ENCODE measurements at regions not wholly inside any gene's neighbourhood (a gene's known extent, or its start where the extent isn't known, plus 50 kb on each side); places are given as distances from the start of the nearest gene placed in this dataset.
A peak's percentile ranks its signal among the peaks of the same experiment; 100 is the strongest.

DNA sequence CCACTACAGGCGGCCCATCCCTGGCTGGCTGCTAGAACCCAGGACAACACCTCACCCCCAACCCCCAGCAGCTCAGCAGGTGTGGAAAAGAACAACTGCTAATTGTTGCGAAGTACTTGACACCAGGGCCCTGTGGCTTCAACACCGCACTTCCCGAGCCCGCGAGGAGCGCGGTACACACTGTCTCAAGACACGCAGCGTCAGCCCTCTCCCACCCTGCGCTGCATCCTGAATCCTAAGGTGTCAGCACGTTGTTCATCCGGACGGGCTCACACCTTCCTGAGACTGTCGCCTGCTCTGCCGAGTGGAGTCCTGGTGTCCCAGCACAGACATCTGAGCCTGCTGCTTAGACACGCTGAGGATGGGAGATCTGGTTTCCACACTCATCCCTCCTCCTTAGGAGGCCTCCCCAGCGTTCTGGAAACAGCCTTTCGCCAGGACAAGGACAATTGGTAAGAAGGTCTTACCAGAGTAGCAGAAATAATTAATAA is 1336.2 kb downstream of the BRD1 start:
- TF ChIP-seq EZH2 (IDR thresholded peaks at IDR 0.05; ENCODE audit: borderline replicate concordance, insufficient read depth, low read depth, low read length, poor library complexity, severe bottlenecking): no peak
- TF ChIP-seq, protein P1, sequence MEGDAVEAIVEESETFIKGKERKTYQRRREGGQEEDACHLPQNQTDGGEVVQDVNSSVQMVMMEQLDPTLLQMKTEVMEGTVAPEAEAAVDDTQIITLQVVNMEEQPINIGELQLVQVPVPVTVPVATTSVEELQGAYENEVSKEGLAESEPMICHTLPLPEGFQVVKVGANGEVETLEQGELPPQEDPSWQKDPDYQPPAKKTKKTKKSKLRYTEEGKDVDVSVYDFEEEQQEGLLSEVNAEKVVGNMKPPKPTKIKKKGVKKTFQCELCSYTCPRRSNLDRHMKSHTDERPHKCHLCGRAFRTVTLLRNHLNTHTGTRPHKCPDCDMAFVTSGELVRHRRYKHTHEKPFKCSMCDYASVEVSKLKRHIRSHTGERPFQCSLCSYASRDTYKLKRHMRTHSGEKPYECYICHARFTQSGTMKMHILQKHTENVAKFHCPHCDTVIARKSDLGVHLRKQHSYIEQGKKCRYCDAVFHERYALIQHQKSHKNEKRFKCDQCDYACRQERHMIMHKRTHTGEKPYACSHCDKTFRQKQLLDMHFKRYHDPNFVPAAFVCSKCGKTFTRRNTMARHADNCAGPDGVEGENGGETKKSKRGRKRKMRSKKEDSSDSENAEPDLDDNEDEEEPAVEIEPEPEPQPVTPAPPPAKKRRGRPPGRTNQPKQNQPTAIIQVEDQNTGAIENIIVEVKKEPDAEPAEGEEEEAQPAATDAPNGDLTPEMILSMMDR (IDR thresholded peaks at IDR 0.05): no peak
- peaks cover 14% of the 10 kb centered on the region for H3K4me1 Mint-ChIP-seq
- Histone ChIP-seq H3K9me3 (ENCODE audit: control extremely low read depth in 1 of 3, control insufficient read depth in 2 of 3, insufficient read depth in 1 of 3, low read length in 2 of 3) (peaks cover 0 to 9% (median 0%) of the 10 kb centered on the region in 3 donors), H4K20me1 (ENCODE audit: control insufficient read depth, insufficient read depth, low read length, poor library complexity, severe bottlenecking) (no peaks in the 10 kb centered on the region), H3K4me3 (ENCODE audit: control extremely low read depth in 1 of 5, extremely low read depth in 1 of 5, insufficient read depth in 1 of 5, low read depth in 2 of 5, low read length in 4 of 5) (no peak overlapping the region), H3K27me3 (replicated peaks in 1 of 4; ENCODE audit: control extremely low read depth in 1 of 4, control insufficient read depth in 3 of 4, insufficient read depth in 4 of 4, low read length in 3 of 4) (peaks cover 0 to 40% (median 23%) of the 10 kb centered on the region in 4 experiments), H3K79me2 (ENCODE audit: control insufficient read depth, insufficient read depth, low read length) (no peaks in the 10 kb centered on the region), H3K9ac (ENCODE audit: low read length) (no peak overlapping the region), H3K4me2 (replicated peaks; ENCODE audit: low read depth, low read length, poor library complexity, severe bottlenecking) (no peak overlapping the region), H3K36me3 (replicated peaks in 1 of 2; ENCODE audit: control extremely low read depth in 1 of 2, control insufficient read depth in 1 of 2, extremely low read depth in 1 of 2, insufficient read depth in 2 of 2, low read length in 1 of 2) (no peaks in the 10 kb centered on the region), H3K4me1 (ENCODE audit: control insufficient read depth in 2 of 2, insufficient read depth in 2 of 2, low read length in 2 of 2) (peaks cover 8 to 23% of the 10 kb centered on the region in 2 donors), H3K27ac (ENCODE audit: low read length in 2 of 2) (no peak overlapping the region), H2AFZ (ENCODE audit: insufficient read depth, low read depth, low read length, poor library complexity, severe bottlenecking) (no peak overlapping the region)
- peaks cover 52% of the 10 kb centered on the region for H3K27me3 Mint-ChIP-seq
- ChIA-PET POLR2A (no interaction called here), CTCF (interaction anchor here (0.6 to 4.1 kb wide), 2 partner anchors 477 to 1277 kb away, joined by 3 to 35 read pairs; no protein-coding TSS in a partner anchor)
- DNase-seq (no peak), ATAC-seq (ENCODE audit: low read depth) (no peak)
- no peak overlapping the region for H3K4me3 Mint-ChIP-seq
- H3K27ac Mint-ChIP-seq: no peak overlapping the region
- intact Hi-C loops (cut with micrococcal nuclease): loop anchor here (5.0 kb wide), 1 partner anchor 974 kb away; no protein-coding TSS in a partner anchor
- no peaks in the 10 kb centered on the region for H3K9me3 Mint-ChIP-seq (ENCODE audit: insufficient read depth)
- 13% methylated on average over 16 of the region's 19 CpGs for WGBS (ENCODE audit: insufficient coverage)

DNA sequence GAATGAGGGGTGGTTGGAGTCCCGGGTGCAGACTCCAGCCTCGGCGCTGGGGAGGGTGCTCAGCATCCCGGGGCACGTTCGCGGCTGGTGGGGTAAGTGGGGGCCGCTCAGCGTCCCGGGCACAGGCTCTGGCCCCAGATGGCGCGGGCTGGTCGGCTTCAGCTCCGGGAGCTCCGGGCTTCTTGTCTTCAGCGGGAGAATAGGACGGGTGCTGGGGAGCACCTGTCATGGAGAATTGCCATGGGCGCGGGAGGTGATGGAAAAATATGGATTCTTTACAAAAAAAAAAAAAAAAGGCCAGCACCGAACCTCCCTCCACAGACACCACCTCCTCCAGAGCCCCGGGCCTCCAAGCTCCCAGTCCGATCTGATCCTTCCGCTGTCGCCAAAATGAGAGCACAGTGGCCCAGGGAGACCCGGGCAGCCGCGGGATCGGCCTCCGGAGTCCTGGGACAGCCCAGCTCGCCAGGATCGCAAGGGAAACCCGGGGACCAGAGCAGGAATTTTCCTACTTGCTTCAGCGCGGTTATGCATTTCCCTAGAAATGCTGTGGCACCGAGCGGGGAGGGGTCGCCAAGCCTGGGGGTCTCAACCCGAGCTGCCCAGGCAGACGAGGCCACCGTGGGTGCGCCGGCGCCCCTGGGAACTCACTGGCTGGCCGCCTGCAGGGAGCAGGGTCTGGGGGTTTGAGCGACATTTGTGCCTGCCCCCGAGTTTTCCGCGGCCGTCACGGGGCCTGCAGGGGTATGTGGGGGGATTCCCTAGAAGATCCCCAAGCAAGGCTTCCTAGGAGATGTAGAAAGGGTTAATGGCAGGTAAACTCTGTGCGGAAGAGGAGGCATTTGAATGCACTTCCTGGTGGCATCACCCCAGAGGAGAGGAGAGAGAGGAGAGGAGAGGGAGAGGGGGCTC is 1336.9 kb downstream of the BRD1 start:
- H3K4me3 Mint-ChIP-seq: no peak overlapping the region
- ChIA-PET POLR2A (no interaction called here), CTCF (interaction anchor here (0.7 to 4.1 kb wide), 2 partner anchors 1048 to 1276 kb away, joined by 3 to 35 read pairs; no protein-coding TSS in a partner anchor)
- no peak overlapping the region for H3K27ac Mint-ChIP-seq
- DNase-seq (no peak), ATAC-seq (ENCODE audit: low read depth) (no peak)
- Histone ChIP-seq H3K9ac (ENCODE audit: low read length) (no peak overlapping the region), H3K36me3 (replicated peaks in 1 of 2; ENCODE audit: control extremely low read depth in 1 of 2, control insufficient read depth in 1 of 2, extremely low read depth in 1 of 2, insufficient read depth in 2 of 2, low read length in 1 of 2) (no peaks in the 10 kb centered on the region), H3K9me3 (ENCODE audit: control extremely low read depth in 1 of 3, control insufficient read depth in 2 of 3, insufficient read depth in 1 of 3, low read length in 2 of 3) (peaks cover 0 to 9% (median 0%) of the 10 kb centered on the region in 3 donors), H3K79me2 (ENCODE audit: control insufficient read depth, insufficient read depth, low read length) (no peaks in the 10 kb centered on the region), H4K20me1 (ENCODE audit: control insufficient read depth, insufficient read depth, low read length, poor library complexity, severe bottlenecking) (no peaks in the 10 kb centered on the region), H3K27ac (ENCODE audit: low read length in 2 of 2) (no peak overlapping the region), H2AFZ (ENCODE audit: insufficient read depth, low read depth, low read length, poor library complexity, severe bottlenecking) (no peak overlapping the region), H3K4me3 (ENCODE audit: control extremely low read depth in 1 of 5, extremely low read depth in 1 of 5, insufficient read depth in 1 of 5, low read depth in 2 of 5, low read length in 4 of 5) (no peak overlapping the region), H3K4me1 (ENCODE audit: control insufficient read depth in 2 of 2, insufficient read depth in 2 of 2, low read length in 2 of 2) (peaks cover 8 to 23% of the 10 kb centered on the region in 2 donors), H3K27me3 (replicated peaks in 1 of 4; ENCODE audit: control extremely low read depth in 1 of 4, control insufficient read depth in 3 of 4, insufficient read depth in 4 of 4, low read length in 3 of 4) (peaks cover 0 to 41% (median 26%) of the 10 kb centered on the region in 4 experiments), H3K4me2 (replicated peaks; ENCODE audit: low read depth, low read length, poor library complexity, severe bottlenecking) (peak overlapping the region; percentile 57)
- H3K9me3 Mint-ChIP-seq (ENCODE audit: insufficient read depth): no peaks in the 10 kb centered on the region
- WGBS (ENCODE audit: insufficient coverage): 6% methylated on average over 46 of the region's 51 CpGs
- TF ChIP-seq, protein P1 (IDR thresholded peaks at IDR 0.05): no peak
- TF ChIP-seq EZH2 (IDR thresholded peaks at IDR 0.05; ENCODE audit: borderline replicate concordance, insufficient read depth, low read depth, low read length, poor library complexity, severe bottlenecking): no peak
- intact Hi-C loops (cut with micrococcal nuclease): loop anchor here (5.0 kb wide), 1 partner anchor 973 kb away; no protein-coding TSS in a partner anchor
- H3K27me3 Mint-ChIP-seq: peaks cover 56% of the 10 kb centered on the region
- peaks cover 14% of the 10 kb centered on the region for H3K4me1 Mint-ChIP-seq
